ENCODE measurements at regions not wholly inside any gene's neighbourhood (a gene's known extent, or its start where the extent isn't known, plus 50 kb on each side); places are given as distances from the start of the nearest gene placed in this dataset.

DNA sequence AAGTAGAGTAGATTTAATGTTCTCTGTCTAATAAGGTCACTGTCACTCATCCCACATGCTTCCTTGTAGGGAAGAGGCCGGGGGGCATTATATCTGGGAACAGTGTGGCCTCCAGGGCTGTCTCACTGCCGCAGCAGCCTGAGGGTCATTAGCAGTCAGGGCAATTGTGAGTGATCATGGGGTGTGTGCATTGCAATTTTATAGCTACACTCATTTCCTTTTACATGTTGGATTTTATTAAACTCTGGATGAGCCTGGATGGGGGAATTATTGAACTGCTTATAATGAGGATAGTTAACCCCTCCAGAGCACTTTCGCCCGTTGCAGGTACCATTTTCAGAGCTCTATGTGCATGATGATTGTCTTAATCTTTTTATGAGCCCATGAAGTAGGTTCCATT lies 60.9 kb upstream of the DISP3 start:
- H3K27ac ChIP-seq (ENCODE audit: low read length), result no peak overlapping the region
- H3K27me3 ChIP-seq (ENCODE audit: control insufficient read depth, insufficient read depth), result no peaks in the 10 kb centered on the region
- no peaks in the 10 kb centered on the region for H3K9me3 ChIP-seq (ENCODE audit: control insufficient read depth, low read length)
- ATAC-seq, result no peak
- H3K4me1 ChIP-seq (ENCODE audit: control insufficient read depth, insufficient read depth, low read length), result no peaks in the 10 kb centered on the region
- no peak overlapping the region for H3K4me3 ChIP-seq (ENCODE audit: low read length)
- intact Hi-C loops (cut with DNase I), result no loop called here
- no peak for DNase-seq
- WGBS, result 78% methylated on average over 4 of the region's 4 CpGs

DNA sequence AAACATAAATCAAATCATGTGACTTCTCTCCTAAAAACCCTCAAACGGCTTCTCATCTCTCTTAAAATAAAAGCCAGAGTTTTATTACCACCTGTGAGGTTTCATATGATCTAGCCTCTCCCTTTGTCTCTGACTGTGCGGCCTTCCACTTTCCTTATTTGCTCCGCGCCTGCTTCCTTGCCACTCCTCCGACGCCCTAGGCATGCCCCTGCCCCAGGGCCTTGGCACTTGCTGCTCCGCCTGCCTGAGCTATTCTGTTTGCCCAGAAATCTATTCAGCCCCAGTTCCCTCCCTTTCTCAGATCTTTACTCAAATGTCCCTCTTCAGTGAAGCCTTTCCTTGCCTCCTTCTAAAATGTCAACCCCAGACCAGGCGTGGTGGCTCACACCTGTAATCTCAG lies 57.5 kb upstream of the DISP3 start:
- Histone ChIP-seq H3K4me1 (ENCODE audit: control insufficient read depth, insufficient read depth, low read length) (no peaks in the 10 kb centered on the region), H3K4me3 (ENCODE audit: low read length) (no peak overlapping the region), H3K27me3 (ENCODE audit: control insufficient read depth, insufficient read depth) (no peaks in the 10 kb centered on the region), H3K9me3 (ENCODE audit: control insufficient read depth, low read length) (no peaks in the 10 kb centered on the region), H3K27ac (ENCODE audit: low read length) (no peak overlapping the region)
- intact Hi-C loops (cut with DNase I), result no loop called here
- DNase-seq, result no peak
- no peak for ATAC-seq
- WGBS, result 82% methylated on average over 8 of the region's 8 CpGs

DNA sequence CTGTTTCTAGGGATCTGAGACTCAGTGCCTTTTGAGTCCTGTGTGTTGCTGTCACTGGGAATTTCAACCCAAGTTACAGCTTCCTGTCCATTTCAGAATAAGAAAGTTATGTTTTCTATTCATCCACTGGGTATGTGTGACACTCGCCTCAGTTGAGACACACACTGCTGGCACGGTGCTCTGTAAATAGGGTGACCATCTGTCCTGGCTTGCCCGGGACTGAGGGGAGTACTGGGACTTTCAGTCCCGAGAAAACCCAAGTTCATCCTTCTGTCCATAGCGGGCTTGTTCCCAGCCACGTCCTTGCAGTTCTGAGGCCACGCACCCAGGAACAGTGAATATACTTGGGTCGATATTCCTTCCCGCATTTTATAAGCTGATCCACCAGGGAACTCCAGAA lies 56.3 kb upstream of the DISP3 start:
- 69% methylated on average over 9 of the region's 9 CpGs for WGBS
- no peak overlapping the region for H3K27ac ChIP-seq (ENCODE audit: low read length)
- ATAC-seq, result no peak

DNA sequence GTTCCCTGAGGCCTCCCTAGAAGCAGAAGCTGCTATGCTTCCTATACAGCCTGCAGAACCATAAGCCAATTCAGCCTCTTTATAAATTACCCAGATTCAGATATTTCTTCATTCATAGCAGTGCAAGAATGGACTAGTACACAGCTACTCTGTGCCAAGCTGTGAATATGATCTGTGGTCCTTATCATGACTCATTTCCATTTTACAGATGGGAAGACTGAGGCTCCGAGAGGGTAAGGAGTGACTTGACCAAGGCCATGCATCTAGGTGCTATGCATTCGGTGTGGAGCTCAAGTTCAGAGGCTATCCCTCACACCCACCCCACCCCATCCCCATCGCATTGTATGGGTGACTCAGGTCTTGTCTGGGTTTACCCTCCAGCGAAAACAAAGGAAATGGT lies 52.3 kb upstream of the DISP3 start:
- no peak for ATAC-seq
- no peaks in the 10 kb centered on the region for H3K9me3 ChIP-seq (ENCODE audit: control insufficient read depth, low read length)
- H3K27ac ChIP-seq (ENCODE audit: low read length), result no peak overlapping the region
- H3K4me3 ChIP-seq (ENCODE audit: low read length), result no peak overlapping the region
- no peaks in the 10 kb centered on the region for H3K4me1 ChIP-seq (ENCODE audit: control insufficient read depth, insufficient read depth, low read length)
- no peak for DNase-seq
- H3K27me3 ChIP-seq (ENCODE audit: control insufficient read depth, insufficient read depth), result no peaks in the 10 kb centered on the region
- WGBS, result 87% methylated on average over 4 of the region's 4 CpGs
- intact Hi-C loops (cut with DNase I), result no loop called here

More for the DNA sequence above, 56.3 kb upstream of the DISP3 start:
- H3K4me1 ChIP-seq (ENCODE audit: control insufficient read depth, insufficient read depth, low read length), result no peaks in the 10 kb centered on the region
- no peak for DNase-seq
- no peak overlapping the region for H3K4me3 ChIP-seq (ENCODE audit: low read length)
- intact Hi-C loops (cut with DNase I), result no loop called here
- H3K9me3 ChIP-seq (ENCODE audit: control insufficient read depth, low read length), result no peaks in the 10 kb centered on the region
- H3K27me3 ChIP-seq (ENCODE audit: control insufficient read depth, insufficient read depth), result no peaks in the 10 kb centered on the region

DNA sequence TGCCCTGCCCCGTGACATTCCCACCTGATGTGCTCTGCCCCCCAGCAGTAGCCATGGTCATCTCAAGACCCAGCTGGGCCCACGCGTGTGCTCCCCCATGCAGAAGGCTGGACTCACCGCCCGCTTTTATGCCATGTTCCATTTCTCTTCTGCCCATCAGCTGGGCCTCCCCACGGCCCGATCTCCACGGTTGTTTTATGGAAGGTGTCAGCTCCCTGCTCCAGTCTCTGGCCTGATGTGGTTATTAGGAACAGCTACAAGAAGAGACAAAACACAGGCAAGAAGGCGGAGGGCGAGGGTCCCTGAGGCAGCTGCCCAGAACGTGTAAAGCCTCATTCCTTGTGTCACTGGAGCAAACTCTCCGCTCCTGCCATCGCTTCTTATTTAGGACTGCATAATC lies 50.2 kb upstream of the DISP3 start:
- no peak overlapping the region for H3K27ac ChIP-seq (ENCODE audit: low read length)
- H3K27me3 ChIP-seq (ENCODE audit: control insufficient read depth, insufficient read depth), result no peaks in the 10 kb centered on the region
- WGBS, result 82% methylated on average over 13 of the region's 13 CpGs
- ATAC-seq (no peak), DNase-seq (no peak)
- no peaks in the 10 kb centered on the region for H3K4me1 ChIP-seq (ENCODE audit: control insufficient read depth, insufficient read depth, low read length)
- H3K4me3 ChIP-seq (ENCODE audit: low read length), result no peak overlapping the region
- intact Hi-C loops (cut with DNase I), result no loop called here
- H3K9me3 ChIP-seq (ENCODE audit: control insufficient read depth, low read length), result no peaks in the 10 kb centered on the region
